NCI-H748 treated with DMSO at 0.1 percent for 48 hours (cell line): ENCODE measurements at regions not wholly inside any gene's neighbourhood (a gene's known extent, or its start where the extent isn't known, plus 50 kb on each side); places are given as distances from the start of the nearest gene placed in this dataset.
A peak's percentile ranks its signal among the peaks of the same experiment; 100 is the strongest.
"Not testable (repeated sequence)": the region's sequence is repeated elsewhere in the genome, so short reads cannot be mapped to it uniquely, and the experiment has no call there.

Source experiments
- DNase-seq: peaks from one replicate; lab custom pipeline; 2025; lab: John Stamatoyannopoulos, UW

GRCh38 chr16:26505496-26505895, 561.2 kb upstream of the C16orf82 start:
- no peak for DNase-seq

- not testable (repeated sequence) for DNase-seq
Measured at GRCh38 chr16:26508946-26509345, 557.8 kb upstream of the C16orf82 start.

GRCh38 chr16:26510924-26511323, 555.8 kb upstream of the C16orf82 start:
- no peak for DNase-seq

- DNase-seq = no peak
Measured at GRCh38 chr16:26511463-26511862, 555.3 kb upstream of the C16orf82 start.

GRCh38 chr16:26521626-26522025, 545.1 kb upstream of the C16orf82 start:
- no peak for DNase-seq

- no peak for DNase-seq
Measured at GRCh38 chr16:26524281-26524680, 542.4 kb upstream of the C16orf82 start.

- DNase-seq = no peak
Measured at GRCh38 chr16:26524846-26525245, 541.9 kb upstream of the C16orf82 start.

GRCh38 chr16:26525856-26526255, 540.9 kb upstream of the C16orf82 start:
- no peak for DNase-seq

- no peak for DNase-seq
Measured at GRCh38 chr16:26526633-26527032, 540.1 kb upstream of the C16orf82 start.

GRCh38 chr16:26530584-26531289, 536.0 kb upstream of the C16orf82 start:
- no peak for DNase-seq

GRCh38 chr16:26531290-26531730, 535.4 kb upstream of the C16orf82 start:
- DNase-seq = no peak

- DNase-seq = no peak
Measured at GRCh38 chr16:26532456-26532855, 534.3 kb upstream of the C16orf82 start.

- no peak for DNase-seq
Measured at GRCh38 chr16:26542198-26542597, 524.5 kb upstream of the C16orf82 start.

GRCh38 chr16:26546573-26546972, 520.2 kb upstream of the C16orf82 start:
- DNase-seq = no peak

GRCh38 chr16:26547681-26548080, 519.0 kb upstream of the C16orf82 start:
- DNase-seq = no peak

GRCh38 chr16:26550111-26550610, 516.6 kb upstream of the C16orf82 start:
- DNase-seq = no peak

GRCh38 chr16:26554030-26554429, 512.7 kb upstream of the C16orf82 start:
- DNase-seq = no peak

GRCh38 chr16:26561303-26561702, 505.4 kb upstream of the C16orf82 start:
- DNase-seq = no peak

- DNase-seq = no peak
Measured at GRCh38 chr16:26563018-26563417, 503.7 kb upstream of the C16orf82 start.

GRCh38 chr16:26567356-26567755, 499.4 kb upstream of the C16orf82 start:
- no peak for DNase-seq

- DNase-seq = peak; percentile 3
Measured at GRCh38 chr16:26569793-26570192, 496.9 kb upstream of the C16orf82 start.

GRCh38 chr16:26578748-26579147, 488.0 kb upstream of the C16orf82 start:
- no peak for DNase-seq

GRCh38 chr16:26583803-26584202, 482.9 kb upstream of the C16orf82 start:
- DNase-seq = no peak

GRCh38 chr16:26593700-26594099, 473.0 kb upstream of the C16orf82 start:
- DNase-seq = no peak
